HPDE6-E6E7 (cell line): ENCODE measurements at regions not wholly inside any gene's neighbourhood (a gene's known extent, or its start where the extent isn't known, plus 50 kb on each side); places are given as distances from the start of the nearest gene placed in this dataset.

Experiments
- DNase-seq: peaks from one replicate; pipeline ENCODE4 v3.0.0; 2011; ENCODE audit warnings: missing footprints; ENCODE audit errors: extremely low spot score

- DNase-seq, result no peak
Measured at GRCh38 chr15:98554272-98555172, 93.8 kb upstream of the IGF1R start.

GRCh38 chr15:98555173-98555515 lies 93.2 kb upstream of the IGF1R start:
- no peak for DNase-seq

- no peak for DNase-seq
Measured at GRCh38 chr15:98556321-98556720, 92.0 kb upstream of the IGF1R start.

GRCh38 chr15:98560338-98560737 lies 88.0 kb upstream of the IGF1R start:
- DNase-seq, result peak; percentile 90

- DNase-seq, result no peak
Measured at GRCh38 chr15:98561169-98561941, 87.0 kb upstream of the IGF1R start.

GRCh38 chr15:98562331-98562937 lies 85.9 kb upstream of the IGF1R start:
- peak; percentile 81 for DNase-seq

- DNase-seq, result no peak
Measured at GRCh38 chr15:98565566-98565965, 82.8 kb upstream of the IGF1R start.

GRCh38 chr15:98567951-98568350 lies 80.4 kb upstream of the IGF1R start:
- DNase-seq, result no peak

GRCh38 chr15:98568382-98569017 lies 79.8 kb upstream of the IGF1R start:
- DNase-seq, result no peak

- no peak for DNase-seq
Measured at GRCh38 chr15:98570119-98570518, 78.2 kb upstream of the IGF1R start.

- DNase-seq, result no peak
Measured at GRCh38 chr15:98580572-98580971, 67.8 kb upstream of the IGF1R start.

- no peak for DNase-seq
Measured at GRCh38 chr15:98581715-98582114, 66.6 kb upstream of the IGF1R start.

- DNase-seq, result no peak
Measured at GRCh38 chr15:98582900-98583554, 65.3 kb upstream of the IGF1R start.

- no peak for DNase-seq
Measured at GRCh38 chr15:98583771-98584430, 64.4 kb upstream of the IGF1R start.

- no peak for DNase-seq
Measured at GRCh38 chr15:98586066-98586465, 62.3 kb upstream of the IGF1R start.

- DNase-seq, result no peak
Measured at GRCh38 chr15:98592136-98592535, 56.2 kb upstream of the IGF1R start.

- DNase-seq, result no peak
Measured at GRCh38 chr15:98596131-98596530, 52.2 kb upstream of the IGF1R start.

- no peak for DNase-seq
Measured at GRCh38 chr15:98596885-98597392, 51.4 kb upstream of the IGF1R start.

- DNase-seq, result peak; percentile 29
Measured at GRCh38 chr15:98597666-98598065, 50.7 kb upstream of the IGF1R start.
